HCT116 (cell line): ENCODE measurements at regions not wholly inside any gene's neighbourhood (a gene's known extent, or its start where the extent isn't known, plus 50 kb on each side); places are given as distances from the start of the nearest gene placed in this dataset.

Experiments used
- ATAC-seq: fragments of 200-7000 bp; cut with Tn5 transposase; 2 replicates; pipeline ENCODE4 v1.9.1; 2020; ENCODE audit warnings: mild to moderate bottlenecking, moderate library complexity
- BruUV-seq: library from RNA; stranded (reverse); fragments of 400-500 nt; replicated peaks from 2 replicates; lab custom pipeline; 2021; lab: Mats Ljungman, UMichigan
- CTCF ChIA-PET: fragments of 300-600 bp; sonication (Branson Sonifier 250); formaldehyde crosslinking; loops from one replicate; lab custom pipeline; 2021; ENCODE audit warnings: antibody characterized with exemption; lab: Charles Lee
- POLR2A ChIA-PET: fragments of 300-600, 350-600 bp; sonication (Branson Sonifier 250); formaldehyde crosslinking; loops from one replicate; lab custom pipeline; 2021; ENCODE audit warnings: antibody characterized with exemption; lab: Charles Lee
- RAD21 ChIA-PET, 2 experiments: fragments of 300-600 bp; sonication (Branson Sonifier 250); formaldehyde crosslinking; loops; one replicate each; lab custom pipeline; 2023; ENCODE audit warnings: low total read pairs in 2 of 2; ENCODE audit not compliant: uncharacterized antibody in 2 of 2, unreplicated experiment in 2 of 2, low non-redundant PET in 1 of 2; lab: Charles Lee
- DNase-seq: peaks from one replicate; pipeline ENCODE4 v3.0.0-alpha.2; 2010; ENCODE audit warnings: low read depth, low spot score
- H2AFZ ChIP-seq: fragments of 200-600 bp; shearing (Covaris generic), sonication (generic); 2 replicates; pipeline ENCODE4 v1.6.1; 2017; ENCODE audit warnings: low read depth, mixed run types, mixed read lengths, antibody characterized with exemption, low read length; ENCODE audit not compliant: poor library complexity, severe bottlenecking
- H3K27ac ChIP-seq: 2 replicates; pipeline ENCODE4 v1.5.1; 2012; ENCODE audit warnings: low read depth, low read length
- H3K27me3 ChIP-seq: fragments of 200-600 bp; sonication (generic); 2 replicates; pipeline ENCODE4 v1.6.1; 2016; ENCODE audit warnings: mixed run types, low read length, mixed read lengths; ENCODE audit not compliant: insufficient read depth
- H3K36me3 ChIP-seq, 2 experiments: fragments of 200-500 bp in 1 of 2; fragments of 200-600 bp in 1 of 2; sonication (Bioruptor generic) in 1 of 2; sonication (generic) in 1 of 2; 2 replicates each; pipeline versions ENCODE4 v1.5.1 to v1.6.1; 2014 to 2016; ENCODE audit warnings: low read length in 2 of 2, inconsistent platforms in 1 of 2, mixed read lengths in 1 of 2, mixed run types in 1 of 2; ENCODE audit not compliant: insufficient read depth in 2 of 2, control insufficient read depth in 1 of 2
- H3K4me1 ChIP-seq, 2 experiments: fragments of 200-600 bp in 1 of 2; sonication (generic) in 1 of 2; 2 replicates each; pipeline versions ENCODE4 v1.5.1 to v1.6.1; 2012 to 2017; ENCODE audit warnings: low read length in 2 of 2, inconsistent platforms in 1 of 2, mild to moderate bottlenecking in 1 of 2, mixed read lengths in 1 of 2, mixed run types in 1 of 2, moderate library complexity in 1 of 2; ENCODE audit not compliant: insufficient read depth in 2 of 2, control insufficient read depth in 1 of 2
- H3K4me2 ChIP-seq: fragments of 200-600 bp; sonication (generic); 2 replicates; pipeline ENCODE4 v1.6.1; 2017; ENCODE audit warnings: mixed run types, low read length, mixed read lengths
- H3K4me3 ChIP-seq, 2 experiments: fragments of 200-600 bp in 1 of 2; sonication (generic) in 1 of 2; replicated peaks in 1 of 2; 2 replicates each; pipeline ENCODE4 v1.5.1; 2011 to 2016; ENCODE audit warnings: low read length in 2 of 2, control low read depth in 1 of 2, low read depth in 1 of 2, mild to moderate bottlenecking in 1 of 2, mixed read lengths in 1 of 2, mixed run types in 1 of 2
- H3K79me2 ChIP-seq: fragments of 200-600 bp; sonication (generic); 2 replicates; pipeline ENCODE4 v1.6.1; 2017; ENCODE audit warnings: mild to moderate bottlenecking, mixed run types, low read length, moderate library complexity, mixed read lengths; ENCODE audit not compliant: insufficient read depth
- H3K9ac ChIP-seq: fragments of 200-600 bp; sonication (generic); 2 replicates; pipeline ENCODE4 v1.6.1; 2016; ENCODE audit warnings: low read length, mixed read lengths
- H3K9me2 ChIP-seq: fragments of 200-600 bp; sonication (generic), shearing (Covaris generic); 2 replicates; pipeline ENCODE4 v1.6.1; 2017; ENCODE audit warnings: mixed run types, mild to moderate bottlenecking, moderate library complexity; ENCODE audit not compliant: insufficient read depth
- H3K9me3 ChIP-seq, 2 experiments: fragments of 200-500 bp in 1 of 2; fragments of 200-600 bp in 1 of 2; sonication (Bioruptor generic) in 1 of 2; sonication (generic) in 1 of 2; 2 replicates each; pipeline ENCODE4 v1.6.1; 2014 to 2017; ENCODE audit warnings: low read length in 2 of 2, mixed read lengths in 2 of 2, inconsistent platforms in 1 of 2, low read depth in 1 of 2, mild to moderate bottlenecking in 1 of 2, mixed run types in 1 of 2, moderate library complexity in 1 of 2; ENCODE audit not compliant: control insufficient read depth in 1 of 2, insufficient read depth in 1 of 2
- H4K20me1 ChIP-seq: fragments of 200-600 bp; sonication (generic), shearing (Covaris generic); 2 replicates; pipeline ENCODE4 v1.6.1; 2017; ENCODE audit warnings: mixed run types, mild to moderate bottlenecking, moderate library complexity; ENCODE audit not compliant: insufficient read depth
- ATF3 ChIP-seq: IDR thresholded peaks from 2 replicates; pipeline ENCODE4 v1.6.1; 2012
- CEBPB ChIP-seq: IDR thresholded peaks from 2 replicates; pipeline ENCODE4 v1.6.1; 2012; ENCODE audit warnings: low read depth
- ELF1 ChIP-seq: IDR thresholded peaks from 2 replicates; pipeline ENCODE4 v1.6.1; 2012; ENCODE audit warnings: low read depth, borderline replicate concordance
- FOSL1 ChIP-seq: IDR thresholded peaks from 2 replicates; pipeline ENCODE4 v1.6.1; 2012; ENCODE audit warnings: low read depth
- MAX ChIP-seq: IDR thresholded peaks from 2 replicates; pipeline ENCODE4 v1.6.1; 2012
- RAD21 ChIP-seq: IDR thresholded peaks from 2 replicates; pipeline ENCODE4 v1.6.1; 2012; ENCODE audit warnings: low read depth, mild to moderate bottlenecking
- SRF ChIP-seq: IDR thresholded peaks from 2 replicates; pipeline ENCODE4 v1.6.1; 2012; ENCODE audit warnings: low read depth
- YY1 ChIP-seq: IDR thresholded peaks from 2 replicates; pipeline ENCODE4 v1.6.1; 2011; ENCODE audit warnings: low read length, low read depth, moderate library complexity, mild to moderate bottlenecking; ENCODE audit not compliant: insufficient replicate concordance; ENCODE audit errors: extremely low read depth
- ZFX ChIP-seq: fragments of 450-650 bp; IDR thresholded peaks from 2 replicates; pipeline ENCODE4 v1.6.1; 2017
- intact Hi-C: fragments of 100-400 bp; cut with micrococcal nuclease; formaldehyde crosslinking; loops from 2 replicates; pipeline ENCODE4 v1.10.0; 2022

GRCh38 chr9:23408874-23409273 lies 417.2 kb downstream of the ELAVL2 start (continued):
- TF ChIP-seq ATF3 (no peak), SRF (no peak), FOSL1 (no peak), CEBPB (no peak)

GRCh38 chr9:23412046-23412445 lies 414.0 kb downstream of the ELAVL2 start:
- POLR2A ChIA-PET, result no interaction called here
- CTCF ChIA-PET, result no interaction called here
- no peak for DNase-seq

GRCh38 chr9:23412458-23412857 lies 413.6 kb downstream of the ELAVL2 start:
- Histone ChIP-seq H3K9me2 (no peaks in the 10 kb centered on the region), H2AFZ (no peak overlapping the region), H3K79me2 (no peaks in the 10 kb centered on the region), H3K27ac (no peak overlapping the region), H3K9ac (no peak overlapping the region), H3K27me3 (no peaks in the 10 kb centered on the region), H3K36me3 (no peaks in the 10 kb centered on the region), H3K9me3 (peaks cover 9 to 23% of the 10 kb centered on the region in 2 experiments; a peak in 2 of 4 replicates), H3K4me2 (no peak overlapping the region), H3K4me3 (no peak overlapping the region), H4K20me1 (no peaks in the 10 kb centered on the region), H3K4me1 (no peaks in the 10 kb centered on the region)
- ChIA-PET POLR2A (no interaction called here), RAD21 (no interaction called here), CTCF (no interaction called here)
- BruUV-seq, result no TSS peak
- intact Hi-C loops, result no loop called here
- TF ChIP-seq MAX (no peak), SRF (no peak), YY1 (no peak)
- ATAC-seq (no peak), DNase-seq (no peak)

More at GRCh38 chr9:23412046-23412445, 414.0 kb downstream of the ELAVL2 start:
- RAD21 ChIA-PET, result no interaction called here
- Histone ChIP-seq H3K9me3 (peaks cover 7 to 27% of the 10 kb centered on the region in 2 experiments; a peak in 2 of 4 replicates), H3K36me3 (no peaks in the 10 kb centered on the region), H3K4me1 (no peaks in the 10 kb centered on the region), H3K9me2 (no peaks in the 10 kb centered on the region), H3K27me3 (no peaks in the 10 kb centered on the region), H3K4me3 (no peak overlapping the region), H3K27ac (no peak overlapping the region), H3K4me2 (no peak overlapping the region), H4K20me1 (no peaks in the 10 kb centered on the region), H3K9ac (no peak overlapping the region), H2AFZ (no peak overlapping the region), H3K79me2 (no peaks in the 10 kb centered on the region)
- ATAC-seq, result no peak
- BruUV-seq, result no TSS peak
- intact Hi-C loops, result no loop called here
- TF ChIP-seq CEBPB (no peak), ELF1 (no peak), ZFX (no peak), RAD21 (no peak)
